ENCODE measurements at regions not wholly inside any gene's neighbourhood (a gene's known extent, or its start where the extent isn't known, plus 50 kb on each side); places are given as distances from the start of the nearest gene placed in this dataset.
"Not testable (repeated sequence)": the region's sequence is repeated elsewhere in the genome, so short reads cannot be mapped to it uniquely, and the experiment has no call there.

GRCh38 chr1:120288814-120289600, 112.7 kb upstream of the SEC22B start:
- TF ChIP-seq EZH2phosphoT487 (IDR thresholded peaks at IDR 0.05; ENCODE audit: insufficient read depth, low read depth); EZH2 (IDR thresholded peaks at IDR 0.05; ENCODE audit: insufficient read depth, poor library complexity, severe bottlenecking): not testable (repeated sequence)
